Body of pancreas (tissue), 4 donors: ENCODE measurements at regions not wholly inside any gene's neighbourhood (a gene's known extent, or its start where the extent isn't known, plus 50 kb on each side); places are given as distances from the start of the nearest gene placed in this dataset.

Experiments used
- ATAC-seq: fragments of 150-250 bp; one replicate; pipeline ENCODE4 v1.9.1; 2016
- DNase-seq, 4 donors: peaks; one replicate each; pipeline ENCODE4 v3.0.0-alpha.2; 2019
- H3K27ac ChIP-seq, 4 donors: fragments of 200-600 bp; sonication (generic); 1 replicate in 3 of 4; 2 replicates in 1 of 4; pipeline versions ENCODE4 v1.5.1 to v1.6.1; 2016 to 2019; ENCODE audit warnings: mild to moderate bottlenecking in 1 of 4, mixed read lengths in 1 of 4, moderate library complexity in 1 of 4
- H3K27me3 ChIP-seq, 2 donors: fragments of 200-600 bp; sonication (generic); one replicate each; pipeline ENCODE4 v1.6.0; 2016; ENCODE audit warnings: mild to moderate bottlenecking in 1 of 2
- H3K36me3 ChIP-seq, 2 donors: fragments of 200-600 bp; sonication (generic); replicated peaks in 1 of 2; 2 replicates each; pipeline ENCODE4 v1.5.1; 2016; ENCODE audit warnings: low read depth in 2 of 2; ENCODE audit not compliant: insufficient read depth in 1 of 2
- H3K4me1 ChIP-seq: fragments of 200-600 bp; sonication (generic); one replicate; pipeline ENCODE4 v1.6.0; 2016
- H3K4me3 ChIP-seq, 2 donors: fragments of 200-600 bp; sonication (generic); 1 replicate in 1 of 2; 2 replicates in 1 of 2; pipeline ENCODE4 v1.5.1; 2016 to 2019
- H3K9me3 ChIP-seq, 3 donors: fragments of 200-600 bp; sonication (generic); 1 replicate in 2 of 3; 2 replicates in 1 of 3; pipeline ENCODE4 v1.5.1; 2016
- POLR2A ChIP-seq, 3 donors: fragments of 450-650 bp; IDR thresholded peaks; one replicate each; pipeline ENCODE4 v1.6.1; 2016; ENCODE audit warnings: antibody characterized with exemption in 3 of 3, mild to moderate bottlenecking in 2 of 3
- WGBS, 2 donors: methylation state at CpG; one replicate each; pipeline ENCODE4 v1.1.5; 2017; 5-methylcytosine and 5-hydroxymethylcytosine counted together
- intact Hi-C: fragments of 100-400 bp; cut with DNase I; formaldehyde crosslinking; loops from one replicate; pipeline ENCODE4 v1.15.1; 2023
- TF ChIP-seq, protein P1 (sequence below), 7 experiments: fragments of 450-650 bp in 4 of 7; fragments of 200-600 bp in 3 of 7; sonication (generic) in 3 of 7; IDR thresholded peaks; one replicate each; pipeline ENCODE4 v1.5.1; 2016 to 2019; ENCODE audit warnings: antibody characterized with exemption in 7 of 7

DNA sequence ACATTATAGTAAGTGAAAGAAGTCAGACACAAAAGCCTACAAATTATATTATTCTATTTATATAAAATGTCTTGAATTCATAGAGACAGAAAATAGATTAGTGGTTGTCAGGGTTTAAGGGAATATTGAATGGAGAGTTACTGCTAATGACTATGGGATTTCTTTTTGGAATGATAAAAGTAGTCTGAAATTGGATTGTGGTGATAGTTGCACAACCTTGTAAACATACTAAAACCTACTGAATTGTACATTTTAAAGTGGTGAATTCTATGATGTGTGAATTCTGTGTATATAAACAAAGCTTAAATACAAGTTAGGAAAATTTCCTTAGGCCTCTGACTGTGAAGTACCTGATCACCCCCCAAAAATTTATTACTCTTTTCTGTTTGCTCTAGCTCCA is 343.1 kb downstream of the TFAP2B start:
- Histone ChIP-seq H3K27ac (no peak overlapping the region), H3K36me3 (no peaks in the 10 kb centered on the region), H3K9me3 (no peaks in the 10 kb centered on the region), H3K4me3 (no peak overlapping the region), H3K27me3 (no peaks in the 10 kb centered on the region), H3K4me1 (no peaks in the 10 kb centered on the region)
- intact Hi-C loops = no loop called here
- DNase-seq (no peak), ATAC-seq (no peak)
- TF ChIP-seq POLR2A (IDR thresholded peaks at IDR 0.05) = no peak
- TF ChIP-seq, protein P1, sequence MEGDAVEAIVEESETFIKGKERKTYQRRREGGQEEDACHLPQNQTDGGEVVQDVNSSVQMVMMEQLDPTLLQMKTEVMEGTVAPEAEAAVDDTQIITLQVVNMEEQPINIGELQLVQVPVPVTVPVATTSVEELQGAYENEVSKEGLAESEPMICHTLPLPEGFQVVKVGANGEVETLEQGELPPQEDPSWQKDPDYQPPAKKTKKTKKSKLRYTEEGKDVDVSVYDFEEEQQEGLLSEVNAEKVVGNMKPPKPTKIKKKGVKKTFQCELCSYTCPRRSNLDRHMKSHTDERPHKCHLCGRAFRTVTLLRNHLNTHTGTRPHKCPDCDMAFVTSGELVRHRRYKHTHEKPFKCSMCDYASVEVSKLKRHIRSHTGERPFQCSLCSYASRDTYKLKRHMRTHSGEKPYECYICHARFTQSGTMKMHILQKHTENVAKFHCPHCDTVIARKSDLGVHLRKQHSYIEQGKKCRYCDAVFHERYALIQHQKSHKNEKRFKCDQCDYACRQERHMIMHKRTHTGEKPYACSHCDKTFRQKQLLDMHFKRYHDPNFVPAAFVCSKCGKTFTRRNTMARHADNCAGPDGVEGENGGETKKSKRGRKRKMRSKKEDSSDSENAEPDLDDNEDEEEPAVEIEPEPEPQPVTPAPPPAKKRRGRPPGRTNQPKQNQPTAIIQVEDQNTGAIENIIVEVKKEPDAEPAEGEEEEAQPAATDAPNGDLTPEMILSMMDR (IDR thresholded peaks at IDR 0.05) = no peak

DNA sequence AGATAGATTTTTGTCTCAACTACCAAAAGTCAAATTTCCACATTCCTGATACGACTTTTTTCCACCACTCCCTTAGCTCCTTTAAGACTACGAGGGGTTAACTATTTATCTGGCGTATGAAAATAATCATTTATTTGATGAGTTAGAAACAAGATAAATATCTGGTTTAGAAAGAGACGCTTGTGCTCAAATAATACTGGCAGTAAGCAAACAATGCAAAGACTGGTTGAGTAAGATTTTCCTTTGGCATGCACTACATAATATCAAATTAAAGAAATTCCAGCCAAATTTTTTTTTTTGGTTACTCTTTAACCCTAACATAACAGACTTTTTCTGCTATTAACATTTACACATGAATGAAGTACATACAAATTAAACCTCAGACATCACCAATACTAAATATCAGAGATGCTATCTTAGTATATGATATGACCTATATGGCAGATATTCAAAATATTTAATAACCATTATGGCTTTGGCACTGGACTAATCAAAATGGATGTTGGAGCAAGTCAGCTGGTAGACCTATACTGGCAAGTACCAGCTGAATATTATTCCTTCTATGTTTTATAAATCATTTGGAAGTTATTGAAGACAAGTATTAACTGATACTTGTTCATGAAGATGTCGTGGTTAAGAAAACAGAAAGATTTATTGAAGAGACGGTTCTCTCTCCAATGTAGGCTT is 345.3 kb downstream of the TFAP2B start:
- DNase-seq (no peak), ATAC-seq (no peak)
- Histone ChIP-seq H3K4me3 (no peak overlapping the region), H3K36me3 (no peaks in the 10 kb centered on the region), H3K4me1 (no peaks in the 10 kb centered on the region), H3K27me3 (no peaks in the 10 kb centered on the region), H3K27ac (no peak overlapping the region), H3K9me3 (no peaks in the 10 kb centered on the region)
- intact Hi-C loops = no loop called here
- no peak for TF ChIP-seq POLR2A (IDR thresholded peaks at IDR 0.05)
- TF ChIP-seq, protein P1 (IDR thresholded peaks at IDR 0.05) = no peak
- WGBS, 2 donors = 31 to 33% methylated on average over 6 of the region's 6 CpGs

DNA sequence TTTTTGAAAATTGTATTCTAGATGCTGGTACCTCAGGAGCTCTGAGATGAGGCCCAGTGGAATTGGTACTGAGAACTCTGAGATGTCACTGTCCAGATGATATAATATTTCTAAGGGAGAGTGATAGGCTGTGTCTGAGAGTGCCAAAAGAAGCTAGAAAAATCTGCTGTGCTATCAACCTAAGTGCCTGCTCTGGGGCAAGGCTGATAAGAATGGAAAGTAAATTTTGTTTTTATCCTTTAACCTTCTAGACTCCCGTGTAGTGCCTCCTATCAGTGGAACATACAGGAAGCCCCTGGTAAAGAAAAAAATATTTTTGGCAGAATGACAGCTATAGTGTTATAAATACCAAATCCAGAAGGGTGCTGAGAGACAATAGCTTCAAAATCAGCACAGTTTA is 348.2 kb downstream of the TFAP2B start:
- no peaks in the 10 kb centered on the region for H3K36me3 ChIP-seq
- H3K4me3 ChIP-seq = no peak overlapping the region
- no peak for ATAC-seq
- TF ChIP-seq, protein P1 (IDR thresholded peaks at IDR 0.05) = no peak
- no peak for TF ChIP-seq POLR2A (IDR thresholded peaks at IDR 0.05)
- DNase-seq = no peak
- H3K9me3 ChIP-seq = no peaks in the 10 kb centered on the region
- H3K27me3 ChIP-seq = no peaks in the 10 kb centered on the region
- 19 to 25% methylated on average over 1 of the region's 1 CpG for WGBS, 2 donors
- no peak overlapping the region for H3K27ac ChIP-seq
- no peaks in the 10 kb centered on the region for H3K4me1 ChIP-seq
- intact Hi-C loops = no loop called here

DNA sequence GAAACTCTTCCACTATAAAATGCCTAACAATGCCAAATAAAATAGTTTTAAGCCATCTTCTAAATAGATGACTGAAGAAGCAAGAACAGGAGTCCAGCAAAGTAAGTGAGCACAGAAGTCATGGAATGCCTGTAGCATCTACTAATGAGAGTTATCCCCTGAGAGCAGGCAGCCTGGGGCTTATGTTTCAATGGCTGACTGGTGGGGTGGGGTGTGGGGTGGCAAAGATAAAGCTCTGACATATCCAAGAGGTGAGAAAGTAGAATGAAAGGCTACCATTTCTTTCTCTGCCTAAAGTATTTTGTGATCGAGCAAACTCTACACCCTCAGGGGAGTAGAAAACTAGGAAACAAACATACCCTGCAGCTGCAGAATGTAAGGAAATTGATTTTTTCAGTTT is 348.8 kb downstream of the TFAP2B start:
- no peaks in the 10 kb centered on the region for H3K36me3 ChIP-seq
- TF ChIP-seq, protein P1 (IDR thresholded peaks at IDR 0.05) = no peak
- TF ChIP-seq POLR2A (IDR thresholded peaks at IDR 0.05) = no peak
- ATAC-seq (no peak), DNase-seq (no peak)
- WGBS, 2 donors = 27 to 30% methylated on average over 1 of the region's 1 CpG
- H3K9me3 ChIP-seq = no peaks in the 10 kb centered on the region
- no peak overlapping the region for H3K4me3 ChIP-seq
- no peak overlapping the region for H3K27ac ChIP-seq
- intact Hi-C loops = no loop called here
- H3K4me1 ChIP-seq = no peaks in the 10 kb centered on the region
- no peaks in the 10 kb centered on the region for H3K27me3 ChIP-seq

DNA sequence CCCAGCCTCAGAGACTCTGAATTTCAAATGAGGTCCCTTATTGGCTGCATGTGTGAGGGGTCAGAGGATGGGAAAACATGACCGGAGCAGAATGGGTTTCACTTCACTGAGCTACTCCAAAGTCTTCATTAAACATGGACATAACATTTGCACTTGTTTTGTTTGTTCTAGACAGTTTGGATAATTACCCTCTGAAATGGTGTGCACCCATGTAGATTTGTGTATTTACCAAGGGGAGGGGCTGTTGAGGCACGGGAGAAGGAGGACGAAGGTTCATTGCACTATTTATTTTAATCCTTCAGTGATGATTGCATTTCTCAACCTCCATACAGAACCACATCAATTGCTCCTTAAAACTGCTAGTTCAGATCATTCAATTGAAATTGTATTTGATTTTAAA is 364.2 kb downstream of the TFAP2B start:
- TF ChIP-seq POLR2A (IDR thresholded peaks at IDR 0.05) = no peak
- TF ChIP-seq, protein P1 (IDR thresholded peaks at IDR 0.05) = no peak
- H3K27me3 ChIP-seq = no peaks in the 10 kb centered on the region
- H3K4me3 ChIP-seq = no peak overlapping the region
- intact Hi-C loops = no loop called here
- no peaks in the 10 kb centered on the region for H3K36me3 ChIP-seq
- no peaks in the 10 kb centered on the region for H3K4me1 ChIP-seq
- no peaks in the 10 kb centered on the region for H3K9me3 ChIP-seq
- no peak for DNase-seq
- ATAC-seq = no peak
- H3K27ac ChIP-seq = no peak overlapping the region
- WGBS, 2 donors = 27 to 34% methylated on average over 3 of the region's 3 CpGs
